ENCODE measurements at regions not wholly inside any gene's neighbourhood (a gene's known extent, or its start where the extent isn't known, plus 50 kb on each side); places are given as distances from the start of the nearest gene placed in this dataset.

DNA sequence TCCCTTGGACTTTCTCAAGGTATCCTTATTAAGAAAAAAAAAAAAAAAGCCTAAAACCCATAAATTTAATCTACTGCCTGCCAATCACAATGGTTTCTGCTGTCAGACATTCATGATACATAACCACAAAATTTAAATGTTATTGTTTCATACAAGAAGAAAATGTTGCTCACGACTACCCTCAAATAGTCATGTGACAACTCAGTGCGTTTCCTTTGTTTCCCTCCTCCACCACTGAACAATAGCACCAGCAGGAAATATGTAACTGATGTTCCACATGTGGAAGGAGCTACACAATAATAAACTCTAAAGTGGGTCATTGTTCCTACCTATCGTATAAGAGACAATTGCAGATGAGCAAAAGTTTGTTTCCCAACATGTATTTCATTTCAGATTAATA is 244.1 kb upstream of the EDNRA start:
- no peak for TF ChIP-seq POLR2A (IDR thresholded peaks at IDR 0.05)
- TF ChIP-seq, protein P1, sequence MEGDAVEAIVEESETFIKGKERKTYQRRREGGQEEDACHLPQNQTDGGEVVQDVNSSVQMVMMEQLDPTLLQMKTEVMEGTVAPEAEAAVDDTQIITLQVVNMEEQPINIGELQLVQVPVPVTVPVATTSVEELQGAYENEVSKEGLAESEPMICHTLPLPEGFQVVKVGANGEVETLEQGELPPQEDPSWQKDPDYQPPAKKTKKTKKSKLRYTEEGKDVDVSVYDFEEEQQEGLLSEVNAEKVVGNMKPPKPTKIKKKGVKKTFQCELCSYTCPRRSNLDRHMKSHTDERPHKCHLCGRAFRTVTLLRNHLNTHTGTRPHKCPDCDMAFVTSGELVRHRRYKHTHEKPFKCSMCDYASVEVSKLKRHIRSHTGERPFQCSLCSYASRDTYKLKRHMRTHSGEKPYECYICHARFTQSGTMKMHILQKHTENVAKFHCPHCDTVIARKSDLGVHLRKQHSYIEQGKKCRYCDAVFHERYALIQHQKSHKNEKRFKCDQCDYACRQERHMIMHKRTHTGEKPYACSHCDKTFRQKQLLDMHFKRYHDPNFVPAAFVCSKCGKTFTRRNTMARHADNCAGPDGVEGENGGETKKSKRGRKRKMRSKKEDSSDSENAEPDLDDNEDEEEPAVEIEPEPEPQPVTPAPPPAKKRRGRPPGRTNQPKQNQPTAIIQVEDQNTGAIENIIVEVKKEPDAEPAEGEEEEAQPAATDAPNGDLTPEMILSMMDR (IDR thresholded peaks at IDR 0.05) = no peak

All from breast epithelium (tissue), 3 donors.